Omental fat pad (tissue), 3 donors: ENCODE measurements at regions not wholly inside any gene's neighbourhood (a gene's known extent, or its start where the extent isn't known, plus 50 kb on each side); places are given as distances from the start of the nearest gene placed in this dataset.
"Not testable (repeated sequence)": the region's sequence is repeated elsewhere in the genome, so short reads cannot be mapped to it uniquely, and the experiment has no call there.

Source experiments
- ATAC-seq: fragments of 150-250 bp; one replicate; pipeline ENCODE4 v1.9.1; 2016; ENCODE audit warnings: mild to moderate bottlenecking, moderate library complexity; ENCODE audit not compliant: low FRiP score
- DNase-seq: peaks from one replicate; pipeline ENCODE4 v3.0.0-alpha.2; 2019; ENCODE audit warnings: low spot score
- CTCF ChIP-seq, 3 donors: fragments of 450-650 bp; IDR thresholded peaks; one replicate each; pipeline ENCODE4 v1.5.1; 2016 to 2017; ENCODE audit warnings: antibody characterized with exemption in 3 of 3, mild to moderate bottlenecking in 3 of 3, moderate library complexity in 2 of 3

- TF ChIP-seq CTCF (IDR thresholded peaks at IDR 0.05) = no peak
- no peak for ATAC-seq
- no peak for DNase-seq
Observed at GRCh38 chr5:82448374-82448773, 170.2 kb upstream of the RPS23 start.

GRCh38 chr5:82447913-82448312, 169.8 kb upstream of the RPS23 start:
- no peak for TF ChIP-seq CTCF (IDR thresholded peaks at IDR 0.05)
- DNase-seq = no peak
- peak; percentile 51 for ATAC-seq

GRCh38 chr5:82446809-82447208, 168.7 kb upstream of the RPS23 start:
- TF ChIP-seq CTCF (IDR thresholded peaks at IDR 0.05) = no peak
- no peak for ATAC-seq
- DNase-seq = no peak

- no peak for ATAC-seq
- TF ChIP-seq CTCF (IDR thresholded peaks at IDR 0.05) = no peak
- no peak for DNase-seq
Observed at GRCh38 chr5:82445726-82446335, 167.7 kb upstream of the RPS23 start.

- ATAC-seq = no peak
- no peak for DNase-seq
- TF ChIP-seq CTCF (IDR thresholded peaks at IDR 0.05) = no peak
Observed at GRCh38 chr5:82439750-82440445, 161.7 kb upstream of the RPS23 start.

- not testable (repeated sequence) for DNase-seq, ATAC-seq
Observed at GRCh38 chr5:82437565-82437964, 159.4 kb upstream of the RPS23 start.

- no peak for DNase-seq
- ATAC-seq = no peak
- no peak for TF ChIP-seq CTCF (IDR thresholded peaks at IDR 0.05)
Observed at GRCh38 chr5:82436291-82436690, 158.1 kb upstream of the RPS23 start.

GRCh38 chr5:82434696-82435660, 156.8 kb upstream of the RPS23 start:
- ATAC-seq, DNase-seq: not testable (repeated sequence)
